ENCODE measurements at regions not wholly inside any gene's neighbourhood (a gene's known extent, or its start where the extent isn't known, plus 50 kb on each side); places are given as distances from the start of the nearest gene placed in this dataset.

GRCh38 chr16:86241681-86242080 lies 268.6 kb upstream of the FOXF1 start:
- H3K9me3 ChIP-seq (replicated peaks; ENCODE audit: insufficient read depth, low read length), result no peaks in the 10 kb centered on the region

GRCh38 chr16:86242244-86243122 lies 267.8 kb upstream of the FOXF1 start:
- TF ChIP-seq CTCF (IDR thresholded peaks at IDR 0.05; ENCODE audit: low read length) (no peak), EZH2phosphoT487 (IDR thresholded peaks at IDR 0.05; ENCODE audit: low read length) (no peak), EZH2 (optimal IDR thresholded peaks at IDR 0.05; ENCODE audit: low read depth, low read length) (no peak)
- H3F3A ChIP-seq (ENCODE audit: insufficient read depth, low read length), result no peaks in the 10 kb centered on the region
- no peaks in the 10 kb centered on the region for H4K20me1 ChIP-seq (ENCODE audit: insufficient read depth, low read length)
- H3K27ac ChIP-seq (ENCODE audit: low read length), result no peak overlapping the region
- H3K4me2 ChIP-seq (ENCODE audit: low read depth, low read length), result no peak overlapping the region
- peaks cover 19% of the 10 kb centered on the region for H3K27me3 ChIP-seq (replicated peaks; ENCODE audit: insufficient read depth, low read length)
- no peaks in the 10 kb centered on the region for H3K9me2 ChIP-seq (replicated peaks; ENCODE audit: insufficient read depth, low read length)
- DNase-seq, result no peak
- no peaks in the 10 kb centered on the region for H3K4me1 ChIP-seq (ENCODE audit: low read length)
- H3K4me3 ChIP-seq (ENCODE audit: low read length), result no peak overlapping the region
- H2AFZ ChIP-seq (ENCODE audit: low read length), result no peak overlapping the region
- no peaks in the 10 kb centered on the region for H3K9me3 ChIP-seq (replicated peaks; ENCODE audit: insufficient read depth, low read length)
- no peaks in the 10 kb centered on the region for H3K36me3 ChIP-seq (replicated peaks; ENCODE audit: insufficient read depth, low read length)
- no peaks in the 10 kb centered on the region for H3K79me2 ChIP-seq (ENCODE audit: low read length)
- no peak overlapping the region for H3K9ac ChIP-seq (ENCODE audit: low read length)

More at GRCh38 chr16:86241681-86242080, 268.6 kb upstream of the FOXF1 start:
- Histone ChIP-seq H3K27me3 (replicated peaks; ENCODE audit: insufficient read depth, low read length) (peaks cover 13% of the 10 kb centered on the region), H3F3A (ENCODE audit: insufficient read depth, low read length) (no peaks in the 10 kb centered on the region), H3K79me2 (ENCODE audit: low read length) (no peaks in the 10 kb centered on the region), H3K4me3 (ENCODE audit: low read length) (no peak overlapping the region), H4K20me1 (ENCODE audit: insufficient read depth, low read length) (no peaks in the 10 kb centered on the region), H3K4me2 (ENCODE audit: low read depth, low read length) (no peak overlapping the region), H3K9me2 (replicated peaks; ENCODE audit: insufficient read depth, low read length) (no peaks in the 10 kb centered on the region), H3K27ac (ENCODE audit: low read length) (no peak overlapping the region), H2AFZ (ENCODE audit: low read length) (no peak overlapping the region), H3K4me1 (ENCODE audit: low read length) (no peaks in the 10 kb centered on the region), H3K9ac (ENCODE audit: low read length) (no peak overlapping the region), H3K36me3 (replicated peaks; ENCODE audit: insufficient read depth, low read length) (no peaks in the 10 kb centered on the region)
- TF ChIP-seq CTCF (IDR thresholded peaks at IDR 0.05; ENCODE audit: low read length) (no peak), EZH2 (optimal IDR thresholded peaks at IDR 0.05; ENCODE audit: low read depth, low read length) (no peak), EZH2phosphoT487 (IDR thresholded peaks at IDR 0.05; ENCODE audit: low read length) (no peak)
- DNase-seq, result no peak

GRCh38 chr16:86243123-86243473 lies 267.2 kb upstream of the FOXF1 start:
- TF ChIP-seq EZH2phosphoT487 (IDR thresholded peaks at IDR 0.05; ENCODE audit: low read length), result no peak
- TF ChIP-seq EZH2 (optimal IDR thresholded peaks at IDR 0.05; ENCODE audit: low read depth, low read length), result no peak
- TF ChIP-seq CTCF (IDR thresholded peaks at IDR 0.05; ENCODE audit: low read length), result no peak
- DNase-seq, result no peak

More at GRCh38 chr16:86243123-86243473, 267.2 kb upstream of the FOXF1 start:
- no peak overlapping the region for H3K4me2 ChIP-seq (ENCODE audit: low read depth, low read length)
- H3K9me3 ChIP-seq (replicated peaks; ENCODE audit: insufficient read depth, low read length), result no peaks in the 10 kb centered on the region
- H3K4me3 ChIP-seq (ENCODE audit: low read length), result no peak overlapping the region
- H3K4me1 ChIP-seq (ENCODE audit: low read length), result no peaks in the 10 kb centered on the region
- no peaks in the 10 kb centered on the region for H4K20me1 ChIP-seq (ENCODE audit: insufficient read depth, low read length)
- no peak overlapping the region for H3K9ac ChIP-seq (ENCODE audit: low read length)
- H3K79me2 ChIP-seq (ENCODE audit: low read length), result no peaks in the 10 kb centered on the region
- no peak overlapping the region for H3K27ac ChIP-seq (ENCODE audit: low read length)
- no peaks in the 10 kb centered on the region for H3F3A ChIP-seq (ENCODE audit: insufficient read depth, low read length)
- H3K27me3 ChIP-seq (replicated peaks; ENCODE audit: insufficient read depth, low read length), result peaks cover 19% of the 10 kb centered on the region
- H3K36me3 ChIP-seq (replicated peaks; ENCODE audit: insufficient read depth, low read length), result no peaks in the 10 kb centered on the region
- no peaks in the 10 kb centered on the region for H3K9me2 ChIP-seq (replicated peaks; ENCODE audit: insufficient read depth, low read length)
- no peak overlapping the region for H2AFZ ChIP-seq (ENCODE audit: low read length)
